Cardiac muscle cell (in vitro differentiated cells and primary cell): ENCODE measurements at regions not wholly inside any gene's neighbourhood (a gene's known extent, or its start where the extent isn't known, plus 50 kb on each side); places are given as distances from the start of the nearest gene placed in this dataset.

Experiments used
- DNase-seq, 2 donors: peaks; one replicate each; pipeline versions ENCODE4 v3.0.0 to v3.0.0-alpha.2; 2010 to 2017; ENCODE audit warnings: low read depth in 1 of 2, low spot score in 1 of 2
- H3K27ac ChIP-seq: fragments of 200-600 bp; sonication (generic); 2 replicates; pipeline ENCODE4 v1.5.1; 2016
- H3K27me3 ChIP-seq: fragments of 200-600 bp; sonication (generic); 2 replicates; pipeline ENCODE4 v1.6.0; 2016; ENCODE audit warnings: control low read depth
- H3K36me3 ChIP-seq: fragments of 200-600 bp; sonication (generic); 2 replicates; pipeline ENCODE4 v1.5.1; 2016; ENCODE audit warnings: control low read depth
- H3K4me1 ChIP-seq: fragments of 200-600 bp; sonication (generic); 2 replicates; pipeline ENCODE4 v1.8.1; 2017; ENCODE audit warnings: low read depth, mild to moderate bottlenecking, mixed run types
- H3K4me3 ChIP-seq: fragments of 200-600 bp; sonication (generic); 2 replicates; pipeline ENCODE4 v1.5.1; 2016; ENCODE audit warnings: mild to moderate bottlenecking
- H3K9me3 ChIP-seq: fragments of 200-600 bp; sonication (generic); 2 replicates; pipeline ENCODE4 v1.5.1; 2017; ENCODE audit warnings: low read depth, mild to moderate bottlenecking, control low read depth
- CTCF ChIP-seq: IDR thresholded peaks from 2 replicates; pipeline ENCODE4 v1.5.1; 2012; ENCODE audit warnings: low read depth, mild to moderate bottlenecking, low read length

DNA sequence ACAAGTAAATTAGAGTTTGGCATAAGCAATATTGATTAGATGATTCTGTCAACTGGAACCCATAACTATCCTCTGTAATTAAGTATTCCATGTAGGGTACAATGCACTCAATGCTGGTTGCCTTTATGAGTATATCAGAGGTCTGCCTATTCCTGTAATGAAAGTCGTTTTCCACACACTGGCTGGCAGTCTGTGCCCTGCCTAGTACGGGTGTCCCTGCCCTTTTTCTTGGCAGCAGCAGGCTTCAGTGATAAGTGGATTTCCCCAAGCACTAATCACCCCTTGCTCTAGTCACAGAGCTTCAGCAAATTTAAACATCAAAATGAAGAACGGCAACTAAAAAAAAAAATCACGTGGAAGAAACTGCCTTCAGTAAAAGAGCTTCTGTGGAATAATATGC, 294.8 kb upstream of the STT3B start:
- H3K27me3 ChIP-seq, result no peaks in the 10 kb centered on the region
- H3K4me1 ChIP-seq, result no peaks in the 10 kb centered on the region
- H3K36me3 ChIP-seq, result no peaks in the 10 kb centered on the region
- no peak overlapping the region for H3K4me3 ChIP-seq
- no peak overlapping the region for H3K27ac ChIP-seq
- no peak for DNase-seq
- H3K9me3 ChIP-seq, result no peaks in the 10 kb centered on the region
- TF ChIP-seq CTCF, result no peak

DNA sequence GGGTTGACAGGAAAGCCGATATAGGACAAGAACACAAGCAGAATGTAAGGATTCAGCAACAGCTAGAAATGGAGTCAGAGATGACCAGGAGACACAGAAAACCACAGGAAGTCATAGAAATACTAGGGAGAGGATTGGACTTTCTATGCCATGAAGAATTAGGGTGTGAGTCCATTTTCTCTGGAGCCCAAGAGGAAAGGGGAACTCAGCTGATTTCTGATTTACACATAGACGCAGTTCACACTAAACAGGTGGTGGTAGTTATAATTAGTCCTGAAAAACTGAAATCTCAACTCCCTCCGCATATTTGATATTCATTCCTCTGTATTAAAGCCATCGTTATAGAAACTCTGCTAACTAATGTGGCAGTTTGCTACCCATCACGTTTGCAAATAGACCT, 292.7 kb upstream of the STT3B start:
- Histone ChIP-seq H3K9me3 (no peaks in the 10 kb centered on the region), H3K27me3 (no peaks in the 10 kb centered on the region), H3K4me1 (no peaks in the 10 kb centered on the region), H3K4me3 (no peak overlapping the region), H3K27ac (no peak overlapping the region), H3K36me3 (no peaks in the 10 kb centered on the region)
- no peak for TF ChIP-seq CTCF
- DNase-seq, result no peak

DNA sequence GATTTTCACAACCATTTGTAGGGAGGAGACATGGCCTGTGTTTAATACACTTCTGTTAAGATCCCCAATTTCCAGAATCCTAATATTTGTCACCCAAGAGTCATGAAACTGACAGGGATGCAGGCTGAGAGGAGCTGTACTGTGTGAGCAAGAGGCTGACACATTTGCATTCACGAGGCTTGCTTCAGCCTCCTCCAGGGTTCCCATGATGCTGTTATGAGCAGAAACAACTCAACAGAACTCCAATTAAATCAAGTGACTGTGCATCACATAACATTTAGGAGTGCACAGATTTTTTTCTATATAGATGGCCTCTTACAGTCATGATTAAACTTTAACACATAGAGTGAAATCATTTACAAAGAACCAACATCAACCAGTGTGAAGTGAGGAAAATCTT, 292.3 kb upstream of the STT3B start:
- no peak overlapping the region for H3K4me3 ChIP-seq
- no peak for TF ChIP-seq CTCF
- no peaks in the 10 kb centered on the region for H3K36me3 ChIP-seq
- no peaks in the 10 kb centered on the region for H3K9me3 ChIP-seq
- no peak overlapping the region for H3K27ac ChIP-seq
- no peak for DNase-seq
- H3K27me3 ChIP-seq, result no peaks in the 10 kb centered on the region
- no peaks in the 10 kb centered on the region for H3K4me1 ChIP-seq

GRCh38 chr3:31240874-31241273, 291.9 kb upstream of the STT3B start:
- no peak for TF ChIP-seq CTCF

GRCh38 chr3:31241533-31241932, 291.2 kb upstream of the STT3B start:
- no peak for DNase-seq
- Histone ChIP-seq H3K36me3 (no peaks in the 10 kb centered on the region), H3K27me3 (no peaks in the 10 kb centered on the region), H3K4me3 (no peak overlapping the region), H3K9me3 (no peaks in the 10 kb centered on the region), H3K4me1 (peaks cover 10% of the 10 kb centered on the region), H3K27ac (no peak overlapping the region)
- TF ChIP-seq CTCF, result no peak

More at GRCh38 chr3:31240874-31241273, 291.9 kb upstream of the STT3B start:
- Histone ChIP-seq H3K4me3 (no peak overlapping the region), H3K4me1 (peaks cover 4% of the 10 kb centered on the region), H3K36me3 (no peaks in the 10 kb centered on the region), H3K27ac (no peak overlapping the region), H3K9me3 (no peaks in the 10 kb centered on the region), H3K27me3 (no peaks in the 10 kb centered on the region)
- DNase-seq, result no peak
